ENCODE measurements at regions not wholly inside any gene's neighbourhood (a gene's known extent, or its start where the extent isn't known, plus 50 kb on each side); places are given as distances from the start of the nearest gene placed in this dataset.

DNA sequence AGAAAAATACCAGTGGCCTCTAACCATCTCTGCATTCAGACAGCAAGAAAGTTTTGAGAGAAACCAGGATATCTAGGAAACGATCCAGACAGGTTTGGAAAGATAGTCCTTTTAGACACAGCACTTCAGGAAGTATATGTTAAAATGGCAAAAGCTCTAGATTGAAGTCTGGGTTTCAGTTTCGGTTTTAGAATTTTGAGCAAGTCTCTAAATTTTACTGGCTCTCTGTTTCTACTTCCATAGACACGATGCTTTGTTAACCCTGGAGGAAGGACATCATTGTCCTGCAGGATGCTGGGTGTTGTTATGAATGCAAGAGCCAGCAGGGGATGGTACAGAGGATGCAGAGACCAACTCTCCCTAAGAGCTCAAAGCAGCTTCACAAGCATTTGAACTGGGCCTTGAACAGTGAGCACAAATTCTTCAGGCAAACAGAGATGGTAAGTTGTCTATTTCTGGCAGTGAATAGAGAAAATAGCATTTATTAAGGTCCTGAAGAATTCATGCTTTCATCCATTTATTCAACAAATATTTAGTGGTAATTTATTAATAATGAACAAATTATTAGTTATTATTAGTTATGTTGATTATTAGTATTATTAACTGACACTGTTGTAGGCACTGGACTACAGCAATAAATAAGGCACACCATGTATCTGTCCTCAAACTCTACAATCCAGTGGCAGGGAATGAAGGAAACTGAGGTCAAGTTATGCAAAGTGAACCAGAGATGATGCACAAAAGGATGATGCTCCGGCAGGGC, 152.7 kb upstream of the NRP1 start:
- no peak for TF ChIP-seq EZH2phosphoT487 (IDR thresholded peaks at IDR 0.05; ENCODE audit: borderline replicate concordance, low read length)
- TF ChIP-seq, protein P1, sequence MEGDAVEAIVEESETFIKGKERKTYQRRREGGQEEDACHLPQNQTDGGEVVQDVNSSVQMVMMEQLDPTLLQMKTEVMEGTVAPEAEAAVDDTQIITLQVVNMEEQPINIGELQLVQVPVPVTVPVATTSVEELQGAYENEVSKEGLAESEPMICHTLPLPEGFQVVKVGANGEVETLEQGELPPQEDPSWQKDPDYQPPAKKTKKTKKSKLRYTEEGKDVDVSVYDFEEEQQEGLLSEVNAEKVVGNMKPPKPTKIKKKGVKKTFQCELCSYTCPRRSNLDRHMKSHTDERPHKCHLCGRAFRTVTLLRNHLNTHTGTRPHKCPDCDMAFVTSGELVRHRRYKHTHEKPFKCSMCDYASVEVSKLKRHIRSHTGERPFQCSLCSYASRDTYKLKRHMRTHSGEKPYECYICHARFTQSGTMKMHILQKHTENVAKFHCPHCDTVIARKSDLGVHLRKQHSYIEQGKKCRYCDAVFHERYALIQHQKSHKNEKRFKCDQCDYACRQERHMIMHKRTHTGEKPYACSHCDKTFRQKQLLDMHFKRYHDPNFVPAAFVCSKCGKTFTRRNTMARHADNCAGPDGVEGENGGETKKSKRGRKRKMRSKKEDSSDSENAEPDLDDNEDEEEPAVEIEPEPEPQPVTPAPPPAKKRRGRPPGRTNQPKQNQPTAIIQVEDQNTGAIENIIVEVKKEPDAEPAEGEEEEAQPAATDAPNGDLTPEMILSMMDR (IDR thresholded peaks at IDR 0.05; ENCODE audit: low read depth, low read length, poor library complexity, severe bottlenecking): no peak
